HepG2 (cell line): ENCODE measurements at regions not wholly inside any gene's neighbourhood (a gene's known extent, or its start where the extent isn't known, plus 50 kb on each side); places are given as distances from the start of the nearest gene placed in this dataset.

Source experiments
- ATAC-seq: fragments of 200-7000 bp; cut with Tn5 transposase; 3 replicates; pipeline ENCODE4 v1.9.1; 2020; ENCODE audit warnings: mild to moderate bottlenecking, moderate library complexity
- BruUV-seq: library from RNA; stranded (reverse); fragments of 400-500 nt; replicated peaks from 2 replicates; lab custom pipeline; 2021; lab: Mats Ljungman, UMichigan
- CTCF ChIA-PET: fragments of 300-600 bp; formaldehyde crosslinking; extraction: SDS; loops from one replicate; lab custom pipeline; 2021; ENCODE audit warnings: low total read pairs, inconsistent platforms, low intra/inter-chr PET ratio; lab: Yijun Ruan, JAX
- POLR2A ChIA-PET: fragments of 350-600 bp; sonication (Branson Sonifier 250); formaldehyde crosslinking; loops from one replicate; lab custom pipeline; 2020; ENCODE audit warnings: antibody characterized with exemption, inconsistent platforms; lab: Yijun Ruan, JAX
- DNase-seq: peaks from one replicate; pipeline ENCODE4 v3.0.0-alpha.2; 2015; ENCODE audit warnings: low spot score
- FAIRE-seq: peaks from 3 replicates; lab custom pipeline; 2011; peaks lifted over from hg19 to GRCh38; lab: Jason Lieb, UNC
- H2AFZ ChIP-seq: one replicate; pipeline ENCODE4 v1.6.1; 2011; ENCODE audit warnings: low read length, inconsistent platforms
- H3K27ac ChIP-seq: fragments of 300-600 bp; 3 replicates; pipeline ENCODE4 v1.8.0; 2011; ENCODE audit warnings: mixed run types, mild to moderate bottlenecking, mixed read lengths, low read length, inconsistent platforms; ENCODE audit not compliant: insufficient read depth; ENCODE audit errors: extremely low read length
- H3K27me3 ChIP-seq, 2 experiments: fragments of 200-600 bp in 1 of 2; 2 replicates in 1 of 2; 3 replicates in 1 of 2; pipeline versions ENCODE4 v1.6.0 to v1.8.0; 2011; ENCODE audit warnings: low read length in 2 of 2, mild to moderate bottlenecking in 2 of 2, moderate library complexity in 2 of 2, inconsistent platforms in 1 of 2; ENCODE audit not compliant: insufficient read depth in 2 of 2, control insufficient read depth in 1 of 2
- H3K36me3 ChIP-seq, 2 experiments: fragments of 200-600 bp in 1 of 2; replicated peaks in 1 of 2; 2 replicates in 1 of 2; 3 replicates in 1 of 2; pipeline versions ENCODE4 v1.5.1 to v1.8.0; 2011; ENCODE audit warnings: low read length in 2 of 2, inconsistent platforms in 1 of 2; ENCODE audit not compliant: insufficient read depth in 2 of 2, control insufficient read depth in 1 of 2
- H3K4me1 ChIP-seq: 2 replicates; pipeline ENCODE4 v1.5.1; 2012; ENCODE audit warnings: low read length, inconsistent platforms; ENCODE audit not compliant: insufficient read depth
- H3K4me2 ChIP-seq: 2 replicates; pipeline ENCODE4 v1.6.0; 2011; ENCODE audit warnings: low read depth, low read length, inconsistent platforms
- H3K4me3 ChIP-seq, 3 experiments: fragments of 200-600 bp in 1 of 3; sonication (generic), shearing (Covaris generic) in 1 of 3; replicated peaks in 1 of 3; 2 replicates each; pipeline ENCODE4 v1.5.1; 2011 to 2016; ENCODE audit warnings: low read length in 3 of 3, inconsistent platforms in 2 of 3, low read depth in 2 of 3, mild to moderate bottlenecking in 2 of 3, control low read depth in 1 of 3, mixed read lengths in 1 of 3; ENCODE audit not compliant: insufficient read depth in 1 of 3
- H3K79me2 ChIP-seq: one replicate; pipeline ENCODE4 v1.6.1; 2011; ENCODE audit warnings: low read length, inconsistent platforms; ENCODE audit not compliant: insufficient read depth
- H3K9ac ChIP-seq: 2 replicates; pipeline ENCODE4 v1.6.0; 2011; ENCODE audit warnings: mild to moderate bottlenecking, low read depth, low read length, inconsistent platforms; ENCODE audit not compliant: insufficient read depth
- H3K9me3 ChIP-seq: 2 replicates; pipeline ENCODE4 v1.5.1; 2012; ENCODE audit warnings: mild to moderate bottlenecking, low read length
- H4K20me1 ChIP-seq: 2 replicates; pipeline ENCODE4 v1.6.0; 2011; ENCODE audit warnings: inconsistent platforms, mild to moderate bottlenecking, low read length, moderate library complexity; ENCODE audit not compliant: insufficient read depth
- ETV6 ChIP-seq: sonication (generic); formaldehyde crosslinking; conservative IDR thresholded peaks from 2 replicates; pipeline ENCODE4 v1.4.0; 2020; ENCODE audit warnings: missing genetic modification reagents
- FOXC1 ChIP-seq: sonication (generic); formaldehyde crosslinking; IDR thresholded peaks from 2 replicates; pipeline ENCODE4 v1.8.0; 2022; ENCODE audit warnings: mild to moderate bottlenecking, missing genetic modification reagents, borderline replicate concordance
- MAFF ChIP-seq: IDR thresholded peaks from 2 replicates; pipeline ENCODE4 v1.6.1; 2011; ENCODE audit warnings: low read depth, low read length, improper control_type of control experiment
- RXRB ChIP-seq: IDR thresholded peaks from 2 replicates; pipeline ENCODE4 v1.6.1; 2016; ENCODE audit warnings: borderline replicate concordance, missing genetic modification reagents, missing compliant biosample characterization
- SMAD3 ChIP-seq: sonication (generic); formaldehyde crosslinking; IDR thresholded peaks from 2 replicates; pipeline ENCODE4 v1.4.0; 2020; ENCODE audit warnings: missing genetic modification reagents
- TCF7 ChIP-seq: sonication (generic); IDR thresholded peaks from 2 replicates; pipeline ENCODE4 v1.6.1; 2016; ENCODE audit warnings: antibody characterized with exemption, low read depth
- ZBTB37 ChIP-seq: sonication (generic); formaldehyde crosslinking; IDR thresholded peaks from 2 replicates; pipeline ENCODE4 v1.4.0; 2020; ENCODE audit warnings: mild to moderate bottlenecking, missing genetic modification reagents
- ZGPAT ChIP-seq: IDR thresholded peaks from 2 replicates; pipeline ENCODE4 v1.6.1; 2016; ENCODE audit warnings: mild to moderate bottlenecking
- ZSCAN12 ChIP-seq: sonication (generic); formaldehyde crosslinking; IDR thresholded peaks from 2 replicates; pipeline ENCODE4 v1.9.0; 2021; ENCODE audit warnings: mild to moderate bottlenecking, missing genetic modification reagents
- WGBS: methylation state at CpG from one replicate; pipeline ENCODE4 v1.1.6; 2017; ENCODE audit warnings: low lambda C conversion rate; 5-methylcytosine and 5-hydroxymethylcytosine counted together
- in situ Hi-C: cut with HindIII; loops from 2 replicates; pipeline ENCODE4 v1.10.0; 2017; ENCODE audit warnings: low pct_unique_long_range_greater_than_20kb; ENCODE audit not compliant: extremely low pct_ligation_motif_present
- intact Hi-C: fragments of 100-400 bp; cut with micrococcal nuclease; formaldehyde crosslinking; loops from one replicate; pipeline ENCODE4 v1.10.0; 2022; ENCODE audit not compliant: unreplicated experiment

- TF ChIP-seq FOXC1 (CRISPR knock-in tag) (no peak), TCF7 (no peak), ZSCAN12 (CRISPR knock-in tag) (no peak), ZGPAT (CRISPR knock-in tag) (no peak)
- TF ChIP-seq, all 625 proteins: peak for 0
Measured at GRCh38 chr7:85695041-85695440, 508.2 kb upstream of the SEMA3D start (continued).

- H3K4me1 ChIP-seq, result no peaks in the 10 kb centered on the region
- 97% methylated on average over 2 of the region's 2 CpGs for WGBS
- H3K36me3 ChIP-seq, result no peaks in the 10 kb centered on the region
- H3K27me3 ChIP-seq, result no peaks in the 10 kb centered on the region
- ATAC-seq (no peak), FAIRE-seq (no peak), DNase-seq (no peak)
- no peaks in the 10 kb centered on the region for H3K79me2 ChIP-seq
- POLR2A ChIA-PET, result no interaction called here
- H3K9ac ChIP-seq, result no peak overlapping the region
- no peaks in the 10 kb centered on the region for H3K9me3 ChIP-seq
- H2AFZ ChIP-seq, result no peak overlapping the region
- H3K4me3 ChIP-seq, result no peak overlapping the region
- in situ Hi-C loops, result no loop called here
- CTCF ChIA-PET, result no interaction called here
- TF ChIP-seq ETV6 (CRISPR knock-in tag) (no peak), MAFF (0 out of 2 replicates have a peak, but pooled peaks have one; percentile 4)
- H3K27ac ChIP-seq, result no peak overlapping the region
- BruUV-seq, result no TSS peak
- intact Hi-C loops, result no loop called here
- no peaks in the 10 kb centered on the region for H4K20me1 ChIP-seq
- H3K4me2 ChIP-seq, result no peak overlapping the region
Measured at GRCh38 chr7:85693326-85693725, 506.5 kb upstream of the SEMA3D start.

GRCh38 chr7:85688712-85689111 lies 501.9 kb upstream of the SEMA3D start:
- intact Hi-C loops (no loop called here), in situ Hi-C loops (no loop called here)
- no peak overlapping the region for H3K4me3 ChIP-seq
- no peaks in the 10 kb centered on the region for H3K79me2 ChIP-seq
- POLR2A ChIA-PET, result no interaction called here
- no peaks in the 10 kb centered on the region for H3K4me1 ChIP-seq
- H4K20me1 ChIP-seq, result no peaks in the 10 kb centered on the region
- no TSS peak for BruUV-seq
- no peaks in the 10 kb centered on the region for H3K27me3 ChIP-seq
- DNase-seq (no peak), ATAC-seq (no peak), FAIRE-seq (no peak)
- no peak overlapping the region for H3K4me2 ChIP-seq
- CTCF ChIA-PET, result no interaction called here
- H3K9ac ChIP-seq, result no peak overlapping the region
- 0% methylated on average over 2 of the region's 2 CpGs for WGBS
- no peaks in the 10 kb centered on the region for H3K9me3 ChIP-seq
- no peak overlapping the region for H2AFZ ChIP-seq
- no peaks in the 10 kb centered on the region for H3K36me3 ChIP-seq
- no peak overlapping the region for H3K27ac ChIP-seq
- TF ChIP-seq SMAD3 (no peak), RXRB (CRISPR knock-in tag) (no peak), ZBTB37 (CRISPR knock-in tag) (no peak)
- TF ChIP-seq, all 625 proteins: peak for 0
